Fibroblast of lung (primary cell): ENCODE measurements at regions not wholly inside any gene's neighbourhood (a gene's known extent, or its start where the extent isn't known, plus 50 kb on each side); places are given as distances from the start of the nearest gene placed in this dataset.
"Not testable (repeated sequence)": the region's sequence is repeated elsewhere in the genome, so short reads cannot be mapped to it uniquely, and the experiment has no call there.

ENCODE experiments used
- EZH2 ChIP-seq: IDR thresholded peaks from 2 replicates; pipeline ENCODE4 v1.5.1; 2012; ENCODE audit warnings: low read length, control low read depth, mild to moderate bottlenecking; ENCODE audit errors: missing control alignments
- TF ChIP-seq, protein P1 (sequence below), 2 donors: IDR thresholded peaks in 1 of 2; conservative IDR thresholded peaks in 1 of 2; 1 replicate in 1 of 2; 2 replicates in 1 of 2; pipeline ENCODE4 v1.5.1; 2011 to 2012; ENCODE audit warnings: low read length in 2 of 2, control low read depth in 1 of 2, inconsistent platforms in 1 of 2, low read depth in 1 of 2, mild to moderate bottlenecking in 1 of 2

DNA sequence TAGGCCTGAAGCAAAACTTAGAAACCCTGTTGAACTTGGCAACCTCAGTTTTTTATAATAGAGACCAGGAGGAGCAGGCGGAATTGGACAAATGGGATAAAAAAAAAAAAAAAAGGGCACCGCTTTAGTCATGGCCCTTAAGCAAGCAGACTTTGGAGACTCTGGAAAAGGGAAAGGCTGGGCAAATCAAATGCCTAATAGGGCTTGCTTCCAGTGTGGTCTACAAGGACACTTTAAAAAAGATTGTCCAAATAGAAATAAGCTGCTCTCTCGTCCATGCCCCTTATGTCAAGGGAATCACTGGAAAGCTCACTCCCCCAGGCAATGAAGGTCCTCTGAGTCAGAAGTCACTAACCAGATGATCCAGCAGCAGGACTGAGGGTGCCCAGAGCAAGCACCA lies 229.0 kb upstream of the CWC22 start:
- TF ChIP-seq, protein P1, sequence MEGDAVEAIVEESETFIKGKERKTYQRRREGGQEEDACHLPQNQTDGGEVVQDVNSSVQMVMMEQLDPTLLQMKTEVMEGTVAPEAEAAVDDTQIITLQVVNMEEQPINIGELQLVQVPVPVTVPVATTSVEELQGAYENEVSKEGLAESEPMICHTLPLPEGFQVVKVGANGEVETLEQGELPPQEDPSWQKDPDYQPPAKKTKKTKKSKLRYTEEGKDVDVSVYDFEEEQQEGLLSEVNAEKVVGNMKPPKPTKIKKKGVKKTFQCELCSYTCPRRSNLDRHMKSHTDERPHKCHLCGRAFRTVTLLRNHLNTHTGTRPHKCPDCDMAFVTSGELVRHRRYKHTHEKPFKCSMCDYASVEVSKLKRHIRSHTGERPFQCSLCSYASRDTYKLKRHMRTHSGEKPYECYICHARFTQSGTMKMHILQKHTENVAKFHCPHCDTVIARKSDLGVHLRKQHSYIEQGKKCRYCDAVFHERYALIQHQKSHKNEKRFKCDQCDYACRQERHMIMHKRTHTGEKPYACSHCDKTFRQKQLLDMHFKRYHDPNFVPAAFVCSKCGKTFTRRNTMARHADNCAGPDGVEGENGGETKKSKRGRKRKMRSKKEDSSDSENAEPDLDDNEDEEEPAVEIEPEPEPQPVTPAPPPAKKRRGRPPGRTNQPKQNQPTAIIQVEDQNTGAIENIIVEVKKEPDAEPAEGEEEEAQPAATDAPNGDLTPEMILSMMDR (conservative IDR thresholded peaks at IDR 0.05 in 1 of 2, IDR thresholded peaks at IDR 0.05 in 1 of 2; ENCODE audit: low read depth in 1 of 2, low read length in 2 of 2): not testable (repeated sequence)
- not testable (repeated sequence) for TF ChIP-seq EZH2
